T-helper 1 cell treated with Interleukin-12 subunit alpha and Interleukin-12 subunit beta and Interleukin-4 antibody, amounts not matched to agents 30 ng/mL and 1 ng/mL, for 36 hours (primary cell): ENCODE measurements at regions not wholly inside any gene's neighbourhood (a gene's known extent, or its start where the extent isn't known, plus 50 kb on each side); places are given as distances from the start of the nearest gene placed in this dataset.

ENCODE experiments used
- intact Hi-C: fragments of 100-400 bp; cut with micrococcal nuclease; formaldehyde crosslinking; loops from one replicate; pipeline ENCODE4 v1.15.1; 2024

GRCh38 chr5:123244458-123244857 is 155.4 kb downstream of the PRDM6 start:
- intact Hi-C loops: no loop called here
